NCI-H2081 treated with DMSO at 0.1 percent for 48 hours (cell line): ENCODE measurements at regions not wholly inside any gene's neighbourhood (a gene's known extent, or its start where the extent isn't known, plus 50 kb on each side); places are given as distances from the start of the nearest gene placed in this dataset.
"Not testable (repeated sequence)": the region's sequence is repeated elsewhere in the genome, so short reads cannot be mapped to it uniquely, and the experiment has no call there.

Source experiments
- DNase-seq: peaks from one replicate; lab custom pipeline; 2025; lab: John Stamatoyannopoulos, UW

- DNase-seq: no peak
Measured at GRCh38 chr13:76289558-76289957, 596.6 kb downstream of the KCTD12 start.

- no peak for DNase-seq
Measured at GRCh38 chr13:76286178-76286577, 600.0 kb downstream of the KCTD12 start.

DNA sequence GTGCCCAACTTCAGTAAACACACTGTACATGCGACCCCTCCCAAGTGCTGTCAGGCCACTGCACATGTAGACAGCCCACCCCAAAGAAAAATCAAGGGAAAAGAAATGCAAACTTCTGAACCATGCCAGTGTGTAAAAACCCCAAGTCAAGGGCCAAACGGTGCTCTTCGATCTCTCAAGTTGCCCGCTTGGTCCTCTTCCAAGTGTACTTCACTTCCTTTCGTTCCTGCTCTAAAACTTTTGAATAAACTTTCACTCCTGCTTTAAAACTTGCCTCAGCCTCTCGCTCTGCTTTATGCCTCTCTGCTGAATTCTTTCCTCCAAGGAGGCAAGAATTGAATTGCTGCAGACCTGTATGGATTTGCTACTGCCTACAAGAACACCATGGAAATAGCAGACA, 600.7 kb downstream of the KCTD12 start:
- no peak for DNase-seq

DNA sequence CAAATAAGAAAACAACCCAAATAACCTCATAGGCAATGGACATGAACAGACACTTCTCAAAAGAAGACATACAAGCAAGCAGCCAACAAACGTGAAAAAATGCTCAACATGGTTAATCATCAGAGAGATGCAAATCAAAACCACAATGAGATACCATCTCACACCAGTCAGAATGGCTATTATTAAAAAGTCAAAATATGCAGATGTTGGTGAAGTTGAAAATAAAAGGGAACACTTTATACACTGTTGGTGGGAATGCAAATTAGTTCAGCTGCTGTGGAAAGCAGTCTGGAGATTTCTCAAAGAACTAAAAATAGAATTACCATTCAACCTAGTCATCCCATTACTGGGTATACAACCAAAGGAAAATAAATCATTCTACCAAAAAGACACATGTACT, 606.4 kb downstream of the KCTD12 start:
- DNase-seq: not testable (repeated sequence)

GRCh38 chr13:76271728-76272232, 614.4 kb downstream of the KCTD12 start:
- no peak for DNase-seq

DNA sequence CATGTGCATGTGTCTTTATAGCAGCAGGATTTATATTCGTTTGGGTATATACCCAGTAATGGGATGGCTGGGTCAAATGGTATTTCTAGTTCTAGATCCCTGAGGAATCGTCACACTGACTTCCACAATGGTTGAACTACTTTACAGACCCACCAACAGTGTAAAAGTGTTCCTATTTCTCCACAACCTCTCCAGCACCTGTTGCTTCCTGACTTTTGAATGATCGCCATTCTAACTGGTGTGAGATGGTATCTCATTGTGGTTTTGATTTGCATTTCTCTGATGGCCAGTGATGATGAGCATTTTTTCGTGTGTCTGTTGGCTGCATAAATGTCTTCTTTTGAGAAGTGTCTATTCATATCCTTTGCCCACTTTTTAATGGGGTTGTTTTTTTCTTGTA, 617.9 kb downstream of the KCTD12 start:
- DNase-seq: not testable (repeated sequence)

DNA sequence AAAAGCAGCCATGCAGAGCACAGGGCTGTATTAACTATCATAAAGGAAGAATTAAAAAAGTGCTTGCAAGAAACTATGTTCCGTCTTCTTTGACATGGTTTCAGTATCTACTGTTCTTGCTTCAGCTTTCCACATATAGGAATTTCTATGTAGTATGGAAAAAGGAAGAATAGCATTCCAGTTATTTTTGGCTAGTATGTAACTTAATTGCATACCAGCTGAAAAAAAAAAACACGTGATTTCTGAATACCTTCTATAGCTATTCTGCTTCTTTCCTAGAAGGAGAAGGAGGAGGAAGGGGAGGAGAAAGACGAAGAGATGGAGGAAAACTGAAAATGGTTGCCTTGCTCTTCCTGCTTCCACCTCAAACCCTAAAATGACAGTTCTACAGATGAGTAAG, 619.0 kb downstream of the KCTD12 start:
- no peak for DNase-seq

DNA sequence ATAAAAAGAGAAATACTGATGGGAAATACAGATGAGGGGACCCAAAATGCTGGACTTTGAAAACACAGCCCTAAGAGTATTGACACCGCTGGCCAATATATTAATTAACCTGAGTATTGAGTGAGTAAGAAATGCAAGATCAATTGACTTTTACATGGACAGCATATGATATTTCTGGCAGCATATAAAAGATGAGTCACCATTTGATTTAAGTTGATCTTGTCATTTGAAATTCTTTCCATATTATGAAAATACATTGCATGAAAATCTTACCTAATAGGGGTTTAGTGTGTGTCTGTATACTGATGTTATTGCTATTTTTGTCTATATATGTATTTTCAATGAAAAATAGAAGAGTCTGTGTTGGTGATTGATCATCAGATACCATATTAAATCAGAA, 619.6 kb downstream of the KCTD12 start:
- DNase-seq: no peak

DNA sequence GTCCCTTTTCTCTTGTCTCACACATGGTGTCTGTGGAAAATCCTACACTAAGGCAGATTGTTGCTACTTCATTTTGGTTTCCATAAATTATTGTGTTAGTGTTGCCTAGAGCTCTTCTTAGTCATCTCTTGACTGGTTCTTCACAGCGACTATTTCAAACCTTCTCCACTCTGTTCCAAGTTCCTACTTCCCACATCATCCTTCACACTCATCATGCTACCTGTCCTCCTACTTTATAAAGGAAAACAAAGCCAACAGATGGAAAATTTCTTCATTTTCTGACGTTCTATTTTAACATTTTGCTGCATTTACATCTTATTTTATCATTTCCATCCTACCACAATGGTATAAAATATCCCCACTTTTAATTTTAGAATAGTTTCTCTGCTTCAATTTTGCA, 614.1 kb downstream of the LMO7 start:
- DNase-seq: no peak

DNA sequence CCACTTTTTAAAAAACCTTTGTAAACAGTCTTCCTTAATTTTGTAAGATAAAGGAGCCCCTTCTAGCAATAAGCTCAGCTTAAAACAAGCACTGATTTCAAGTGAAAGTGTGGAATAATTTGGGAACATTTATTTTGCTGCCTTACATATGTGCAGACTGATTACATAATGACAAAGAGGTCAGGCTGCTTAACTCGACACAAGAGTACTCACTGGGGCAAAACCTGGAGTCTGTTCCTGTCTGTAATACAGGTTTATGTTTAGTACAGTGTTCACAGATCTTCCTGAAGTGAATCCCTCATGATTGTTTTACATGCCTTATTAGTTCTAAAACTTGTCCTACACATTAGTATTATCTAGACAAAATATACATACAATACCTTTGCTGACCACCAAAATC, 609.8 kb downstream of the LMO7 start:
- no peak for DNase-seq

DNA sequence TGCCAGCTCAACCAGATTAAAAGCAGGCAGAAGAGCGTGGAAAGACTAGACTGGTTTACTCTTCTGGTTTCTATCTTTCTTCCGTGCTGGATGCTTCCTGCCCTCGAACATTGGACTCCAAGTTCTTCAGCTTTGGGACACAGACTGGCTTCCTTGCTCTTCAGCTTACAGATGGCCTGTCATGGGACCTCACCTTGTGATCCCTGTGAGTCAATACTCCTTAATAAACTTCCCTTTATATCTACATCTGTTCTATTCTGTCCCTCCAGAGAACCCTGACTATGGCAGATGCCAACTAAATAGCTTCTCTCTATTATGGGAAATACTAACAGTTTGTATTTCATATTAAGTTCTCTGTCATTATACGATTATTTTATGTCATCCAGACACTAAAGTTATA, 609.1 kb downstream of the LMO7 start:
- DNase-seq: no peak

GRCh38 chr13:76243120-76243519, 607.0 kb downstream of the LMO7 start:
- not testable (repeated sequence) for DNase-seq

GRCh38 chr13:76239031-76239680, 603.0 kb downstream of the LMO7 start:
- no peak for DNase-seq

- no peak for DNase-seq
Measured at GRCh38 chr13:76231522-76232167, 595.5 kb downstream of the LMO7 start.

- no peak for DNase-seq
Measured at GRCh38 chr13:76229281-76229680, 593.2 kb downstream of the LMO7 start.

DNA sequence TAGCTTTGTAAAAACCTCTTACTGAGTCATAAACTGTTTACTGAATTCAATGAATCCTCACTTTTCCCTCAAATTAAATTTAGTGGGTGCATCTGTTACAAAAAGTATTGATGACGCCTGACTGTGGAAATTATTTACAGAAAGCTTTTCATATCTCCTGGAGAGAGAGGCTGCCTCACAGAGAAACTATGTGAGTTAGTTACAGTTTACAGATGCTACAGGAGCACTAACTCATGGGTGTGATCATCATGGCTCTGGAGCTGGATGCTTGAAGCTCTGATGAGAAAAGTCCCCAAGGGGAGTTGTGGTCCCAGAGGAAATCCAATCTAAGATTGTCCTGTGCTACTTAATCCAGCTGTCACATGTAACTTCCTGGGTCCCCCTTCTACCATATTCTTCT, 590.8 kb downstream of the LMO7 start:
- no peak for DNase-seq

GRCh38 chr13:76225815-76226489, 589.8 kb downstream of the LMO7 start:
- no peak for DNase-seq

GRCh38 chr13:76223999-76224398, 587.9 kb downstream of the LMO7 start:
- DNase-seq: no peak

DNA sequence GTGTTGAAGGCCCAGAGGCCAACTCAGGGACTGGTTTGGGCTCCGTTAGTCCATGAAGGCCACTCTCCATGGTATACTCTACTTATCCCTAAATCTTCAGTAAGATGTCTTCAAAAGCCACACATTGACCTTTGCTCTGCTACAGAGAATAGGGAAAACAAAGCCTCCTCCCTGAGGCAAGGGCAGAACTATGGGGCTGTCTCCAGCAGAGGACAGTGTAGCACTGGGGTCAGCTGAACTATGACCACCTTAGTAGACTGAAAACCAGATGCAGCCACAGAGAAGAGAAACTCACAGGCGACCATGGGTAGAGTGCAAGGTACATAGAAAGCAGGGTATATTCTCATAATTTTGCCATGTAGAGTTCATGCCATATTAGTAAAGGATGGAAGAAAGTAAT, 587.4 kb downstream of the LMO7 start:
- no peak for DNase-seq

DNA sequence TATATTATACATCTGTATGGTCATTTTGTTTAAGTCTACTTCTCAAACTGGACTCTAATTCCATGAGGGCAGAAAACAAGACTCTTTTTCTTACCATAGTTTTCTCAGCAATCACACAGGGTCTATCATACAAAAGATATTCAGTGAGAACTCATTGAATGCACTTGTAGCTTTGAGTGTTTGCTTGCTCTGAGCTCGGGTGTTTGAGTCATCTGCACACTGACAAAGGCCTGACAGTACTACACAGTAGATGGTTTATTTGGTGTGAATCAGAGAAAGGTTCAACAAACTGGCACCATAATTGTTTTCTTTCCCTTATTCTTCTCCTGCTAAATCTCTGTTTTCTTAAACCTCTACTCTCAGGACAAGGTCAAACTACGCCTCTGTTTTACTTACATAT, 586.4 kb downstream of the LMO7 start:
- DNase-seq: no peak

DNA sequence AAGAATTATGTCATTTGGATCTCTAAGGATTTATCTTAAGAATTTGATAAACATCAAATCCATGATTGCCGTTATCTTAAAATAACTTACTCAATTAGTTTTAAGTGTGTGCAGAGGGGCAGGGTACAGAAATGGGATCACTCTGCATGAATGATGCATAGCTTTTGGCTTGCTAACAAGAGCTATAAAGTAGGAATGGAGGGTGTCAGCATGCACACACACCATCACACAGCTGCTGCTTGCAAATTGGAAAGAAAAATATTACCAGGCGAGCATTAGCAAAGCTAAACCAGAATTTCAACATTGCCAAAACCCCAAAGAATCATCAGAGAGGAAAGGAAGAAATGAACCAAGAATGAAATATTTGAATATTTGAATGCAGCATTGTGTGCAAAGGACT, 580.6 kb downstream of the LMO7 start:
- no peak for DNase-seq

DNA sequence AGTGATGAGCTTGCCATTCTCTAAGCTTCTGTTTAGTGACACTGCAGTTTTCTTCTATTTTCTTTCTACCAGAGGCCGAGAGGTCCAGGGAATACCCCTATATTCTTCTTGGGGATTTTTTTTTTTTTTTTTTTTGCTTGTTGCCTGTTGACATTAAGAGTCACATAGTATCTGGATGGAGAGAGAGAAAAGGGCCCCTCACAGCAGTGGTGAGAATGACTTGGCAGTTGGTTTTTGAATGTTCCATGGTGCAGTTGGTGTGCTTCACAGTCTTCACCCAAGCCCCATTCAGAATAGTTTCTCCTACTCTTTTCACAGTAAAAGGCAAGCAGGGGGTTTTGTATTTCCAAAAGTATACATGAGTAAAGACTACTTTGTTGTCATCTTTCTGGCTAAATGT, 577.9 kb downstream of the LMO7 start:
- DNase-seq: no peak

DNA sequence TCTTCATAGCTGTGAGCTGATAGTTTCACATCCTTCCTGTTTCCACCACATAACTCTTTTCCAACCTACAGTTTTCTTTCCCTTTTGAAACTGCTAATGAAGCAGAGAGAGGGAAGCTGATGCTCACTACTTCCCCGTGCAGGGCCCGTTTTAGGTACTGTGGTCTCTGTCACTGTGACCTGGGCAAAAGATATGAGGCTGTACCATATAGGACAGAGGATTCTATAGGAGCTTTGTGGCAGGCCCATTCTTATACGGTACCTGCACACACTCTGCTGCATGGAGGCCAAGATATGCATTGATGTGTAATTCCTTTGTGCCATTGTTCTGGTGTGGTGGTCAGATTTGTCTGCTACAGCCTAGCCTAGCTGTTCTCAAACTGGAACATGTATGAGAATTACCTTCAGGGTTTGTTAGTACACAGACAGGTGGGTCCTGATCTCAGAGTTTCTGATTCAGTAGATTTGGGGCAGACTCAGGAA, 577.3 kb downstream of the LMO7 start:
- DNase-seq: no peak
